Ovary (tissue), 7 donors: ENCODE measurements at regions not wholly inside any gene's neighbourhood (a gene's known extent, or its start where the extent isn't known, plus 50 kb on each side); places are given as distances from the start of the nearest gene placed in this dataset.
"Not testable (repeated sequence)": the region's sequence is repeated elsewhere in the genome, so short reads cannot be mapped to it uniquely, and the experiment has no call there.

ENCODE experiments used
- DNase-seq, 5 donors: peaks; one replicate each; pipeline ENCODE4 v3.0.0-alpha.2; 2019 to 2020
- H3K27ac ChIP-seq, 2 donors: fragments of 200-600 bp; one replicate each; pipeline versions ENCODE4 v1.5.1 to v1.8.0; 2019 to 2022
- H3K27me3 ChIP-seq: fragments of 200-600 bp; one replicate; pipeline ENCODE4 v1.8.0; 2022
- H3K36me3 ChIP-seq: fragments of 200-600 bp; sonication (generic); one replicate; pipeline ENCODE4 v1.5.1; 2019
- H3K4me1 ChIP-seq: one replicate; pipeline ENCODE4 v1.8.1; 2013; ENCODE audit warnings: mild to moderate bottlenecking, moderate library complexity; ENCODE audit not compliant: insufficient read depth
- H3K4me3 ChIP-seq: fragments of 200-600 bp; sonication (generic); one replicate; pipeline ENCODE4 v1.5.1; 2017
- H3K9me3 ChIP-seq, 2 donors: fragments of 200-600 bp in 1 of 2; sonication (generic) in 1 of 2; one replicate each; pipeline versions ENCODE4 v1.5.1 to v1.8.1; 2013 to 2019; ENCODE audit warnings: mild to moderate bottlenecking in 1 of 2, moderate library complexity in 1 of 2
- CTCF ChIP-seq, 3 donors: fragments of 450-650 bp in 2 of 3; fragments of 200-600 bp in 1 of 3; IDR thresholded peaks; one replicate each; pipeline versions ENCODE4 v1.5.1 to v1.8.0; 2016 to 2022; ENCODE audit warnings: antibody characterized with exemption in 3 of 3, mild to moderate bottlenecking in 1 of 3
- EP300 ChIP-seq: sonication (generic); formaldehyde crosslinking; IDR thresholded peaks from one replicate; pipeline ENCODE4 v1.6.1; 2017; ENCODE audit warnings: antibody characterized with exemption
- POLR2A ChIP-seq: fragments of 450-650 bp; IDR thresholded peaks from one replicate; pipeline ENCODE4 v1.6.1; 2017; ENCODE audit warnings: antibody characterized with exemption, mild to moderate bottlenecking, moderate library complexity
- WGBS, 3 donors: extraction: QIAGEN DNeasy Blood & Tissue Kit in 1 of 3; methylation state at CpG; one replicate each; pipeline versions ENCODE4 v1.1.5 to v1.1.7; 2013 to 2017; 5-methylcytosine and 5-hydroxymethylcytosine counted together
- intact Hi-C, 4 donors: fragments of 100-400 bp; cut with DNase I; formaldehyde crosslinking; loops; one replicate each; pipeline versions ENCODE4 v1.11.0 to v1.15.1; 2022 to 2023
- donor health status: DM: no; HTN: no; CAD: no; lungs with moderate emphysema.
- donor health status: DM: no; HTN: no; CAD: no.
- donor health status: Bipolar disorder and iron deficiency.
- donor health status: DM: no; HTN: no; CAD: no.
- donor health status: DM: yes; HTN: yes; CAD: no.

GRCh38 chr14:89551955-89552354 is 134.9 kb upstream of the FOXN3 start:
- Histone ChIP-seq H3K36me3 (no peaks in the 10 kb centered on the region), H3K27ac (no peak overlapping the region), H3K27me3 (no peaks in the 10 kb centered on the region), H3K4me1 (peaks cover 9% of the 10 kb centered on the region), H3K4me3 (no peak overlapping the region), H3K9me3 (no peaks in the 10 kb centered on the region)
- TF ChIP-seq POLR2A: no peak
- no peak for TF ChIP-seq EP300
- no peak for TF ChIP-seq CTCF (IDR thresholded peaks at IDR 0.05)
- 79 to 86% (median 85%) methylated on average over 7 of the region's 7 CpGs for WGBS, 3 donors
- intact Hi-C loops: no loop called here
- DNase-seq: no peak

GRCh38 chr14:89551432-89551831 is 134.4 kb upstream of the FOXN3 start:
- H3K4me3 ChIP-seq: no peak overlapping the region
- intact Hi-C loops: no loop called here
- WGBS, 3 donors: 67 to 77% (median 73%) methylated on average over 6 of the region's 6 CpGs
- H3K27me3 ChIP-seq: no peaks in the 10 kb centered on the region
- H3K27ac ChIP-seq: no peak overlapping the region
- H3K9me3 ChIP-seq: no peaks in the 10 kb centered on the region
- DNase-seq: no peak
- no peaks in the 10 kb centered on the region for H3K36me3 ChIP-seq
- no peak for TF ChIP-seq EP300
- no peak for TF ChIP-seq POLR2A
- no peak for TF ChIP-seq CTCF (IDR thresholded peaks at IDR 0.05)
- peaks cover 9% of the 10 kb centered on the region for H3K4me1 ChIP-seq

GRCh38 chr14:89550821-89551220 is 133.8 kb upstream of the FOXN3 start:
- Histone ChIP-seq H3K27ac (no peak overlapping the region), H3K27me3 (no peaks in the 10 kb centered on the region), H3K4me3 (no peak overlapping the region), H3K4me1 (peaks cover 9% of the 10 kb centered on the region), H3K36me3 (no peaks in the 10 kb centered on the region), H3K9me3 (no peaks in the 10 kb centered on the region)
- no peak for DNase-seq
- intact Hi-C loops: no loop called here
- TF ChIP-seq CTCF (IDR thresholded peaks at IDR 0.05) (no peak), POLR2A (no peak), EP300 (no peak)
- 37 to 60% (median 49%) methylated on average over 8 of the region's 8 CpGs for WGBS, 3 donors

DNA sequence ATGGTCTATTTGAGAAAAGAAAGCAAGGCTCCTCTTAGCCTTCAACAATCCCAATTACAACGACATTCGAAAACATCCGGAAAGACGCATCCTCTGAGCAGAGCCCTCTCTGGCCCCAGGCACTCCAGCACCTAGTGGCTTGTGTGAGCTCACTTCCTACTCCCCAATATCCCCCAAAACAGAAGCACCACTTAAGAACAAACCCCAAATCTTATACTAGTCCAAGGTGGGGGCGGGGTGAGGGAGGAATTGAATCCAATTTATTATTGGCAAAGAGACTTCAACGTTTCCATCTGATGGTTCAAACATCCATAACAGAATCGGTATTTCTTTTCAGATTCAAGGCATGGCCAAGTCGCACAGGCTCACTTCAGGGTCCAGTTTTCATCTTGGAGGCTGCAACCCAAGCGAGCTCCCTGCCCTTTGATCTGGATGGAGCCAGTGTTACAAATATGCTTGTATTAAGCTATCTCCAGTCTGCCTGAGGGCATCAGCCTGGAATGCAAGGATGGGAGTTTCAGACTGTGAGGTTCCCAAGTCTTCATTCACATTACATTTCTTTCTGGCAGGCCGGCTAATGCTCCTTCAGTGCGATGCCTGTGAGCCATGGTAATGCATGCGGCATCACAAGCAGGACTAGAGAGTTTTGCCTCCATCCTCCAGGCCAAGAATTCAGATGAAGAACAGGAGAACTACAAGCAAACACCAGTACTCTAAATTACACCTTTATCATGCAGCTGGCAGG is 132.5 kb upstream of the FOXN3 start:
- TF ChIP-seq CTCF (IDR thresholded peaks at IDR 0.05) (no peak), EP300 (no peak), POLR2A (no peak)
- peaks cover 9% of the 10 kb centered on the region for H3K4me1 ChIP-seq
- intact Hi-C loops: loop anchor here in 1 of 4 donors (10.0 kb wide), 1 partner anchor 125 kb away; no protein-coding TSS in a partner anchor
- 82 to 86% (median 86%) methylated on average over 12 of the region's 12 CpGs for WGBS, 3 donors
- no peak for DNase-seq
- no peak overlapping the region for H3K4me3 ChIP-seq
- no peak overlapping the region for H3K27ac ChIP-seq
- no peaks in the 10 kb centered on the region for H3K9me3 ChIP-seq
- H3K27me3 ChIP-seq: no peaks in the 10 kb centered on the region
- H3K36me3 ChIP-seq: no peaks in the 10 kb centered on the region

DNA sequence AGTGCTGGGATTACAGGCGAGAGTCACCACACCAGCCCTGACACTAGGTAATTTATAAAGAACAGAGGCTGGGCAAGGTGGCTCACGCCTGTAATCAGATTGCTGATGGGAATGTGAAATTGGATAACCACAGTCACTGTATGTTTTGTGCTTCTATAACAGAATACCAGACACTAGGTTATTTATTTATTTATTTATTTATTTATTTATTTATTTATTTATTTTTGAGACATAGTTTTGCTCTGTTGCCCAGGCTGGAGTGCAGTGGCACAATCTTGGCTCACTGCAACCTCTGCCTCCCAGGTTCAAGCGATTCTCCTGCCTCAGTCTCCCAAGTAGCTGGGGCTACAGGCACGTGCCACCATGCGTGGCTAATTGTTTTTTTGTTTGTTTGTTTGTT is 130.0 kb upstream of the FOXN3 start:
- not testable (repeated sequence) for H3K36me3 ChIP-seq, DNase-seq, H3K4me3 ChIP-seq, H3K27ac ChIP-seq, H3K9me3 ChIP-seq, H3K27me3 ChIP-seq
- peaks cover 11% of the 10 kb centered on the region for H3K4me1 ChIP-seq
- 78 to 97% (median 96%) methylated on average over 5 of the region's 5 CpGs for WGBS, 3 donors
- intact Hi-C loops: loop anchor here in 1 of 4 donors (10.0 kb wide), 1 partner anchor 122 kb away; no protein-coding TSS in a partner anchor
